ENCODE measurements at regions not wholly inside any gene's neighbourhood (a gene's known extent, or its start where the extent isn't known, plus 50 kb on each side); places are given as distances from the start of the nearest gene placed in this dataset.

DNA sequence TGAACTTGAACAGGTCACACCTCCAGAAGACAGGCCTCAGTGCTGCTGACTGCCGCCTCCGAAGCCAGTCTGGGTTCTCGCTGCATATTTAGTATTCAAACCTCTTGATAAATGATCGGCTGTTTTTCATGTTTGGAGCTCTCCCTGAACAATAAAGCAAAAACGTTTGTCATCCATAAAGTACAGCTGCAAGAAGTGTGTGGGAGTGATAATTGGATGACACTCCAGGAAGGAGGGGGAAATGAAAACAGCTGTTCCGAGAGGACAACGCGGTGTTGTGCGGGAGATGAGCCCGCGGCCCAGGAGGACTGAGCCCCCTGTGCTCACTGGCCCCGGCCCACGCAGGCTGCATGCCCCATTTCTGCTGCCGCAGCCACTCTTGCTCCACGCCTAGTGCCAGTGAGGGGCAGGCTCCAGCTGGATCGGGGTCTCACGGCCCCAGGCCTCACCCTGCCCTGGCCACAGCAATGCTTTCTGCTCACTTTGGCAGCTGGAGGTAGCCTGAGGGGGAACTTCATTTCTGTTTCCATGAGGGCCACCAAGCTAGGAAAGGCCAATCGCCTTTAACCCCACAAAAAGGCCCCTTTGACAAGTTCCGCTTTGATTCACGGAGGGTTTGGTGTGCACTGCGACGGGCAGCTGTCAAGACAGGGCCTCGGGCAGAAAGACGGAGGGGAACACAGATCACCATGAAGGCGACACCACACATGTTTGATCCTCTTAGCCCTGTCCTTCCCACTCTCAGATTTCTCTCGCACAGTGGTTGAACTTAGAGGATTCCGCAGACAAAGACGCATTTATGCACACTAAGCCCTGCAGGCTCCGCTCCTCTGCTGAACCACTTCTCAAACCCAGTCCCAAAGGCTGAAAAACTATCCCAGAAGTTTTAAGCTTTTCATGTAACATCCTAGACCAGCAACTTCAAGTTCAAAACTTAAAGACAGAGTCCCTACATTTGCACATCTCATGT lies 537.6 kb downstream of the EFNB2 start:
- FAIRE-seq = no peak
- no peak for TF ChIP-seq SPI1 (IDR thresholded peaks at IDR 0.05; ENCODE audit: low read depth, low read length)
- TF ChIP-seq POLR2A (IDR thresholded peaks at IDR 0.05; ENCODE audit: low read depth, low read length) = no peak
- no peak for TF ChIP-seq POLR2AphosphoS5 (IDR thresholded peaks at IDR 0.05; ENCODE audit: low read depth, low read length)
- no peak for TF ChIP-seq TAF1 (IDR thresholded peaks at IDR 0.05; ENCODE audit: low read depth, low read length)
- TF ChIP-seq PAX5 (IDR thresholded peaks at IDR 0.05; ENCODE audit: insufficient read depth, low read length, severe bottlenecking) = no peak
- DNase-seq (ENCODE audit: insufficient read length, low spot score) = no peak

DNA sequence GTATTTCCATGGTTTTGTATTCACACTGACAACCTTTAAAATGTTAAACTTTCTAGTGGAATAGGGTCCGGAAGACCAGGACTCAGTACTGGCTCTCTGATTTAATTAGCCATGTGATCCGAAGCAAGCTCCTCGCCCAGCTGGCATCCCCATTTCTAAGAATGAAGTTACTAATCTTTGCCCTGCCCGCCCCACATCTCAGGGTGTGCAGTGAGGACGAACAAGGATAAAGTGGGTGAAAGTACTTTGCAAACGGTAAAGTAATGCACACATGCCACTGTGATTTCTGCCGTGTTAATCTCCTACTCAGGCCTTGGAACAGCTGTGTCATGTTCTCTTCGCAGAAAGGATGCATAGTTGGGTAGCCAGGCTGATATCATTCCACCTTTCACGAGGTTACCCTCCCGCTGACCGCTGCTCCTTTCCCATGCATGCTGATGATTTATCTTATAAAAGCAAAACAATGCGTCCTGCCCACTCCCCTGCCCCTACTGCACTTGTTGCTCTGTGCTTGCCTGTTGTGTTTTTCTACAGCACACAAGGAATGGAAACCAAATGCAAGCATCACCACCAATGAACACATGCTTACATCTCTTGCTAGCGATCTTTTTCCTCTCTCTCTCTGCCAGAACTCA lies 539.0 kb downstream of the EFNB2 start:
- no peak for TF ChIP-seq PAX5 (IDR thresholded peaks at IDR 0.05; ENCODE audit: insufficient read depth, low read length, severe bottlenecking)
- TF ChIP-seq TAF1 (IDR thresholded peaks at IDR 0.05; ENCODE audit: low read depth, low read length) = no peak
- no peak for TF ChIP-seq POLR2AphosphoS5 (IDR thresholded peaks at IDR 0.05; ENCODE audit: low read depth, low read length)
- TF ChIP-seq POLR2A (IDR thresholded peaks at IDR 0.05; ENCODE audit: low read depth, low read length) = no peak
- no peak for TF ChIP-seq SPI1 (IDR thresholded peaks at IDR 0.05; ENCODE audit: low read depth, low read length)
- TF ChIP-seq POU2F2 (IDR thresholded peaks at IDR 0.05; ENCODE audit: low read depth, low read length) = no peak
- FAIRE-seq (no peak), DNase-seq (ENCODE audit: insufficient read length, low spot score) (no peak)

DNA sequence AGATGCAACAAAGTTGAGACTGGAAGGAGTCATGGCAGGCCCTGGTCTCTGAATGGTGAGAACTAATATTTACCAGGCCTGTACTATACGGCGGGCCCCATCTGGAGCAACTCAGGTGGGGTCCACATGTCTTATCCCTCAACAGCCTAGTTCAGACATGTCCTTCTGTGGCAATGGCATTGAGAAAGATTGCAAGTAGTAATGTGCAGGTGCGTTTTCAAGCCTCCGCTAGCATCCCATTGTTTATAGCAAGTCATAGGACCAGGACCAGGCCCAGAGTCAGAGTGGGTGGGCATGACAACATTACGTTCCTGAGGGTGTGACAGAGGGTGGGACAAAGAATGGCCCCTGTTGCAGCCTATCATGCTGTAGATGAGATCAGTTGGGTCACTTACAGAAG lies 541.1 kb downstream of the EFNB2 start:
- DNase-seq (ENCODE audit: insufficient read length, low spot score) = no peak
- no peak for FAIRE-seq
- TF ChIP-seq PAX5 (IDR thresholded peaks at IDR 0.05; ENCODE audit: insufficient read depth, low read length, severe bottlenecking) (no peak), TAF1 (IDR thresholded peaks at IDR 0.05; ENCODE audit: low read depth, low read length) (no peak), POU2F2 (IDR thresholded peaks at IDR 0.05; ENCODE audit: low read depth, low read length) (no peak), POLR2A (IDR thresholded peaks at IDR 0.05; ENCODE audit: low read depth, low read length) (no peak), POLR2AphosphoS5 (IDR thresholded peaks at IDR 0.05; ENCODE audit: low read depth, low read length) (no peak), SPI1 (IDR thresholded peaks at IDR 0.05; ENCODE audit: low read depth, low read length) (no peak)

DNA sequence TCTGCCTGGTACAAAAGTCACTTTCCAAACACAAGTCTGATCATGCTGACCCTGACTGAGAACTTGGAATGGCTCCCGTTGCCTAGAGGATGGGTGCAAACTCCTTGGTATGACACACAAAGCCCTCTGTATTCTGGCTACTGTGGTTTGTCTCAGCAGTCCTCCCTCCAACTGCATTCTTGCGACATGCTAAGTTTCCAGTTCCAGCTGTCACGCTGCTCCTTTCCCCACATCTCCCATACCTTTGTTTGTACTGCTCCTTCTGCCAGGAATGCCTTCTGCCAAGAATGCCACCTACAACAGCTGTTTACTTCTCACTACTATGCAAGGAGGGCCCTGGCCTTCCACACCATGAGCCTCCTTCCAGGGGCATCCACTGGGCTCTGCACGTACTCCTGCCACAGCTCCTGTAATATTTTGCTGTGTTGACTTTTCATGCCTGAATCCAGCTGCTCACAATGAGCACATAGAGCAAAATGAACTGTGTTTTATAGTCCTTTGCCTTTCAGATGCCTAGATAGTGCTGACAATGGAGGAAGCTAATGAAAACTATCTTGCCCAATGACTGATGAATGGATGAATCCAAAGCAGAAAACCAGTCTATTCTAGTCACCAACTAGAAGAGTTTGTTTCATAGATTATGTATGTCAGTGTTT lies 543.7 kb downstream of the EFNB2 start:
- FAIRE-seq = no peak
- no peak for DNase-seq (ENCODE audit: insufficient read length, low spot score)
- TF ChIP-seq POU2F2 (IDR thresholded peaks at IDR 0.05; ENCODE audit: low read depth, low read length) = no peak
- no peak for TF ChIP-seq TAF1 (IDR thresholded peaks at IDR 0.05; ENCODE audit: low read depth, low read length)
- TF ChIP-seq PAX5 (IDR thresholded peaks at IDR 0.05; ENCODE audit: insufficient read depth, low read length, severe bottlenecking) = no peak
- no peak for TF ChIP-seq SPI1 (IDR thresholded peaks at IDR 0.05; ENCODE audit: low read depth, low read length)
- TF ChIP-seq POLR2A (IDR thresholded peaks at IDR 0.05; ENCODE audit: low read depth, low read length) = no peak
- TF ChIP-seq POLR2AphosphoS5 (IDR thresholded peaks at IDR 0.05; ENCODE audit: low read depth, low read length) = no peak

- DNase-seq (ENCODE audit: insufficient read length, low spot score) (no peak), FAIRE-seq (no peak)
- TF ChIP-seq POU2F2 (IDR thresholded peaks at IDR 0.05; ENCODE audit: low read depth, low read length) (no peak), POLR2A (IDR thresholded peaks at IDR 0.05; ENCODE audit: low read depth, low read length) (no peak), SPI1 (IDR thresholded peaks at IDR 0.05; ENCODE audit: low read depth, low read length) (no peak), TAF1 (IDR thresholded peaks at IDR 0.05; ENCODE audit: low read depth, low read length) (no peak), POLR2AphosphoS5 (IDR thresholded peaks at IDR 0.05; ENCODE audit: low read depth, low read length) (no peak), PAX5 (IDR thresholded peaks at IDR 0.05; ENCODE audit: insufficient read depth, low read length, severe bottlenecking) (no peak)
Measured at GRCh38 chr13:105991131-105991530, 544.3 kb downstream of the EFNB2 start.

DNA sequence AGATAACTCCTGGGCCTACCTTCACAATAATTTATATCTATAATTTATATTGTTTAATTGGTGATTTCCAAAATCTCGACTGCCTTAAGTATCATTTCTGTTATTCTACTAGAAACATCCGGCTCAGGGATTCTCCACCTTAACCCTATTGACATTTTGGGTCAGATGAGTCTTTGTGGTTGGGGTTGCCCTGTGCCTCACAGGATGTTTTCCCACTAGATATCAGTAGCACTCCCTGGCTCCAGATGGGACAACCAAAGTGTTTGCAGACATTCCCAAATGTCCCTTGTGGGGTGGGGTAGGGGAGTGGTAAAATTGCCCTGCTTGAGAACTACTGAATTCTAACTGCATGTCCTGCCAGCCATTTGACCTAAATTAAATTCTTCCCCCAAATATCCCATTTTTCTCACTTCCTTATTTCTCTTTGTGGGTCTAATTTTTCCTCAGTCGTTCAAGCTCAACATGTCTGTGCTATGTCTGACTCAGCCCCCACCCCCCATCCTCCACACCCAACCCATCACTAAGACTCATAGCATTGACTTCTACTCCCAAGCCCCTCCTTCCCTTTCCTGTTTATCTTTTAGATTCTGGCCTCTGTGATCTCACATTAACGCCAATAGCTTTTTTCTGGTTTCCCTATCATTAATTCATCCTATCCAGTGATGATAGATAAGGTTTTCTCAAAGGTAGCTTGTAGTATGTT lies 545.1 kb downstream of the EFNB2 start:
- DNase-seq (ENCODE audit: insufficient read length, low spot score) (no peak), FAIRE-seq (no peak)
- TF ChIP-seq POLR2AphosphoS5 (IDR thresholded peaks at IDR 0.05; ENCODE audit: low read depth, low read length) (no peak), TAF1 (IDR thresholded peaks at IDR 0.05; ENCODE audit: low read depth, low read length) (no peak), POLR2A (IDR thresholded peaks at IDR 0.05; ENCODE audit: low read depth, low read length) (no peak), POU2F2 (IDR thresholded peaks at IDR 0.05; ENCODE audit: low read depth, low read length) (no peak), SPI1 (IDR thresholded peaks at IDR 0.05; ENCODE audit: low read depth, low read length) (no peak), PAX5 (IDR thresholded peaks at IDR 0.05; ENCODE audit: insufficient read depth, low read length, severe bottlenecking) (no peak)

GRCh38 chr13:105984646-105985045 lies 550.8 kb downstream of the EFNB2 start:
- FAIRE-seq = no peak
- DNase-seq (ENCODE audit: insufficient read length, low spot score) = no peak
- no peak for TF ChIP-seq TAF1 (IDR thresholded peaks at IDR 0.05; ENCODE audit: low read depth, low read length)
- TF ChIP-seq PAX5 (IDR thresholded peaks at IDR 0.05; ENCODE audit: insufficient read depth, low read length, severe bottlenecking) = no peak
- TF ChIP-seq POLR2AphosphoS5 (IDR thresholded peaks at IDR 0.05; ENCODE audit: low read depth, low read length) = no peak
- no peak for TF ChIP-seq POU2F2 (IDR thresholded peaks at IDR 0.05; ENCODE audit: low read depth, low read length)
- TF ChIP-seq POLR2A (IDR thresholded peaks at IDR 0.05; ENCODE audit: low read depth, low read length) = no peak
- no peak for TF ChIP-seq SPI1 (IDR thresholded peaks at IDR 0.05; ENCODE audit: low read depth, low read length)

GRCh38 chr13:105984236-105984635 lies 551.2 kb downstream of the EFNB2 start:
- DNase-seq (ENCODE audit: insufficient read length, low spot score) = no peak
- no peak for FAIRE-seq
- no peak for TF ChIP-seq POLR2AphosphoS5 (IDR thresholded peaks at IDR 0.05; ENCODE audit: low read depth, low read length)
- no peak for TF ChIP-seq TAF1 (IDR thresholded peaks at IDR 0.05; ENCODE audit: low read depth, low read length)
- TF ChIP-seq PAX5 (IDR thresholded peaks at IDR 0.05; ENCODE audit: insufficient read depth, low read length, severe bottlenecking) = no peak
- TF ChIP-seq POLR2A (IDR thresholded peaks at IDR 0.05; ENCODE audit: low read depth, low read length) = no peak
- TF ChIP-seq POU2F2 (IDR thresholded peaks at IDR 0.05; ENCODE audit: low read depth, low read length) = no peak
- no peak for TF ChIP-seq SPI1 (IDR thresholded peaks at IDR 0.05; ENCODE audit: low read depth, low read length)

Measured in GM12891 (cell line).